HTR-8/SVneo (cell line): ENCODE measurements at regions not wholly inside any gene's neighbourhood (a gene's known extent, or its start where the extent isn't known, plus 50 kb on each side); places are given as distances from the start of the nearest gene placed in this dataset.
A peak's percentile ranks its signal among the peaks of the same experiment; 100 is the strongest.
"Not testable (repeated sequence)": the region's sequence is repeated elsewhere in the genome, so short reads cannot be mapped to it uniquely, and the experiment has no call there.

Experiments
- DNase-seq: peaks from one replicate; pipeline ENCODE4 v3.0.0; 2011; ENCODE audit warnings: low spot score, mixed read lengths; ENCODE audit not compliant: insufficient read length
- FAIRE-seq: peaks from 2 replicates; lab custom pipeline; 2011; peaks lifted over from hg19 to GRCh38; lab: Jason Lieb, UNC

- DNase-seq (no peak), FAIRE-seq (no peak)
These were observed 223.7 kb upstream of the BCHE start for GRCh38 chr3:166060789-166061479.

DNA sequence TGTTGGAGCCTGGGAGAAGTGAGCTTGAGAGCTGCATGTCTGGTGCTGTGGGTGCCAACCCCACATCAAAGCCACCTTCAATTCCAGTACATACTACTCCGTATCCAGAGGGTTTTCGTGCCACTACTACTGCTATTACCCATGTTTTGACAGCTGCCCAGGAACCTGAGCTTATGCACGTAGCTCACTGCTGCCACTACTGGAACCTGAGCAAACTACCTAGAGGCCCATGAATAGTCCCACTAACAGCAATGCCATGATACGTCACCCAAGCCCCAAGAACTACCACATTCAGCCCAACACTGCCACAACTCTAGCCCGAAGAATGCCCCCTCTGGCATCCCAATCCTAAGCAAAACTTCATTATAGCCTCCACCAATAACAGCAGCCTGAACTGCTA is 215.2 kb upstream of the BCHE start:
- no peak for FAIRE-seq
- peak; percentile 3 for DNase-seq

DNA sequence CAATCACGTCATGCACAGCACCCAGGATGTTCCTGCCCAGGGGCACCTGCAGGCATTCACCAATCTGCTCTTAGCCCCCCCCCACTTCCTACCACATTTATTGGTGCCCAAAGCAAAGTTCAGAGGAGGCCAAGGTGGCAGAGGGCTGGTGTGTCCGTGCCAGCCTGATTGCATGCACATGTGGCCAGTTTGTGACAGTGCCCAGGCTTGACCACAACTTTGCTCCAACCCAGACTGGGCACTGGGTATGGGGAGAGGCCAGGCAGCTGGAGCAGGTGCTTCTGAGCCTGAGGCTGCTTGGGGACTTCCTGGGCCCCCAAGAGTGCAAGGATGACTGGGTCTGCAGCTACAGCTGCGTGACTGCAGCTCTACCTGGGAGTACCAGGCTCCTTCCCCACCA is 192.3 kb upstream of the BCHE start:
- no peak for FAIRE-seq
- DNase-seq = no peak

GRCh38 chr3:166013073-166013679 is 176.0 kb upstream of the BCHE start:
- DNase-seq = peak; percentile 13
- no peak for FAIRE-seq

- FAIRE-seq (no peak), DNase-seq (no peak)
These were observed 174.5 kb upstream of the BCHE start for GRCh38 chr3:166011771-166012170.

- DNase-seq (no peak), FAIRE-seq (no peak)
These were observed 167.9 kb upstream of the BCHE start for GRCh38 chr3:166005126-166005525.

DNA sequence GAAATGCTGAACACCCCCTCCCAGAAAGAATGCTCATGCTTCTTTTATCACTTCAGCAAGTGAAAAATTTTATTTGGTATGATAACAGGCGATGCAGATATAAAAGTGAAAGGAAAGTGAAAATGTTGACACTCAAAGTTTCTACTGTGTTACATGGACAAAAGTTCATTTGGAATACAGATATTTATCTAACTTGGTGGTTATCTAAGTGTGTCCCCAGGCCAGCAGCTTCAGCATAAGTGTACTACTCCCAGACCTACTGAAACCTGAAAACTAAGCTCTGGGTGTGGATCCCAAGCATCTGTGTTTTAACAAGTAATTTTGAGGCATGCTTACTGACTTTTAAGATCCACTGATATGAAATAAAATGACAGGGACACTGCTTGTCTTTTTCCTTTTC is 157.1 kb upstream of the BCHE start:
- no peak for FAIRE-seq

DNA sequence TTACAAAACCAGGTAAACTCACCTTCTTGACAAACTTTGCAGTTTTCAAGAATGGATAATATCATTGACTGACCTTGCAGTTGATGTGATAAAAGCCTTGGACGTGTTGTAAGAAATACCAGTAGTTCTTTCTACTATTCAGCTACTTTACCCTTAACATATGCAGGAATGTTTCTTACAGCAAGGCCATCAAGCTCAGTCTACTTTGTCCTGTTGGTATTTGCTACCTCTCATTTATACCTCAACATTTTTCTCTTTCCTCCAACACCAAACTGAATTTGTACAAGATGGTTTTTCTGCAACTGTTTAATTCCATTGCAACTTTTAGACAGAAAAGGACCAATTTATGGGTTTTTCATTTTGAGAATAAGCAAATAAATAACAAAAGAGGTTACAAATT is 147.4 kb upstream of the BCHE start:
- DNase-seq = no peak
- FAIRE-seq = no peak

More for the DNA sequence above, 157.1 kb upstream of the BCHE start:
- DNase-seq = no peak

GRCh38 chr3:165983284-165983683 is 146.1 kb upstream of the BCHE start:
- DNase-seq = peak; percentile 5
- no peak for FAIRE-seq

DNA sequence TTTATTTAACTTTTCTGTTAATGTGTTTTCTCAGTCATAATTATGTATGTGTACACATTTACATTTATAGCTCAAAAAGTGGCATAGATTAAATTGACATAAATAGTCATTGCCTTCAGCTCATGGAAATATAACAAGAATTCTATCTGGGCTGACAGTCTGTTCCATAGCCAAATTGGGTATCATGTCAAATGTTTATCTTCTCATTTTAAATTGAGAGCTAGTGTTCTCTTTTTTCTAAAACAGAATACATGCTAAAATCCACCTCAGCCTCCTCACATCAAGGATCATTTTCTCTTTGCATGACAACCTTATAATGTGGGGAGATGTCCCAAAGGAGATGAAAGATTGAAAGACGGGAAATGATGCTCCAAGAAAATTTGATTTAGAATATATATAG is 144.1 kb upstream of the BCHE start:
- no peak for DNase-seq
- no peak for FAIRE-seq

GRCh38 chr3:165960825-165961224 is 123.6 kb upstream of the BCHE start:
- FAIRE-seq, DNase-seq: not testable (repeated sequence)

- no peak for DNase-seq
These were observed 116.9 kb upstream of the BCHE start for GRCh38 chr3:165954171-165954570.

GRCh38 chr3:165946360-165946759 is 109.1 kb upstream of the BCHE start:
- DNase-seq (no peak), FAIRE-seq (no peak)

More at GRCh38 chr3:165954171-165954570, 116.9 kb upstream of the BCHE start:
- FAIRE-seq = no peak

DNA sequence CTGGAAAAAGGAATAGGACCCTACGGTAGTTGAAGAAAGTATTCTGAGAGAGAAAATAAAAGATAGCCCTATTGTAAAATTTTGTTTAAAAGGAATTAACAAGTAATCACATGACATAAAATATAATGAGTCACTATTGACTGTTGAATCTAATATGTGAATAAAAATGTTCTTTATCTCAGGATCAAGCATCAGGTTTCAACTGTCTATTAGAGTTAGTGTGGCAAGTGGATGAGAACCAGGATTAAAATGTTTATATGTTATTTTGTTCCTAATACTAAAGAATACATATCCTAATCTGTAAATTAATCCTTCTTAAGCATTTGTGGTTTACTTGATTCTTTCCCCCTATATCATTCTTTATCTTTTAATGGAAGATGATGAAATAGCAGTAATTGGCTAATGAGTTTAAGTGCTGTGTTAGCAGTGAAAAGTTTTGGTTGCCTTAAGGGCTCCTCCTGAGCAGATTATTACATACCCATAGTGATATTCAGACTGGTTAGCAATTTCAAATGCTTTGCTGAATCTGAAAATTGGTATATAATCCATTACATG is 101.8 kb upstream of the BCHE start:
- DNase-seq = no peak
- no peak for FAIRE-seq

- not testable (repeated sequence) for FAIRE-seq, DNase-seq
These were observed 98.9 kb upstream of the BCHE start for GRCh38 chr3:165936081-165936480.

DNA sequence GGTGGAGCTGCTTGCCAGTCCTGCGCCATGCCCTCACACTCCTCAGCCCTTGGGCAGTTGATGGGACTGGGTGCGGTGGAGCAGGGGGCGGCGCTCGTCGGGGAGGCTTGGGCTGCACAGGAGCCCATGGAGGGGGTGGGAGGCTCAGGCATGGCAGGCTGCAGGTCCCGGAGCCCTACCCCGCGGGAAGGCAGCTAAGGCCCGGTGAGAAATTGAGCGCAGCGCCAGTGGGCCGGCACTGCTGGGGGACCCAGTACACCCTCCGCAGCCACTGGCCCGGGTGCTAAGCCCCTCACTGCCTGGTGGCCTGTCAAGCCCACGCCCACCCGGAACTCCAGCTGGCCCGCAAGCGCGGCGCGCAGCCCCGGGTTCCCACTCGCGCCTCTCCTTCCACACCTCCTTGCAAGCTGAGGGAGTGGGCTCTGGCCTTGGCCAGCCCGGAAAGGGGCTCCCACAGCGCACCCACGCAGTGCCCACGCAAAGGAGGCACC is 87.1 kb upstream of the BCHE start:
- not testable (repeated sequence) for DNase-seq, FAIRE-seq

DNA sequence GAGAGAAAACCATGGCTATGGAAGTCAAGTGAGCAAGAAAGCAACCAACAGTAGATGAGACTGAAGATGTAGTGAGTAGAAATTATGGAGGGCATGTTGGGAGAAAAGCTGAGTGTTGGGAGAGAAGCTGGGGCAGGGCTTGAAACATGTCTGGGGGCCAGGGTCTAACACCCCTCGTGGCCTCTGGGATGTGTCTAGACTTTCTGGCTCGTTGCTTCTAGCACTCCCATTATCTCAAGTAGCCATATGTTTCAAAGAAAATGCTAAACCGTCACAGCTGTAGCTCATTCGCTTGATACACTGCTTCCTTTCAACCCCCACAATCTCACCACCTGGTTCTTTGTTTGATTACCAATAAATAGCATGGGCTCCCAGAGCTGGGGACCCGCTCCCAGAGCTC is 83.8 kb upstream of the BCHE start:
- DNase-seq = no peak
- no peak for FAIRE-seq

DNA sequence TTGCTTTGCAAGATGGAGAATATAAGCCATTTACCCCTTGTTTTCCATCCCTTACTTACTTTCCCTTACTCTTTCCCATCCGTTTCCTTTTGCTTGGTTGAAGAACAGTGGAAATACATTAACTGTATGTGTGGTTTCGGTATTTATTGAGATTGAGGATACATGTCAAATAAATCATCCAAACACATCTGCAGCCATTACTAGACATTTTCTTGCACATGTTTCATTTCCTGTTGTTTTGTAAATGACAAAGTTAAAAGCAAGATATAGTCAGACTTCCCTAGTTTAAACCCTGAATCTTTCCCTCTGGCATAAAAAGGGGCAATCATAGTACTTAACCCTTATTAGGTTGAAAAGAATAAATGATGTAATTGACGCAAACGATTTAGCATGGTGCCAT is 82.1 kb upstream of the BCHE start:
- FAIRE-seq (no peak), DNase-seq (peak; percentile 31)

GRCh38 chr3:165918657-165918979 is 81.4 kb upstream of the BCHE start:
- no peak for DNase-seq
- FAIRE-seq = no peak

DNA sequence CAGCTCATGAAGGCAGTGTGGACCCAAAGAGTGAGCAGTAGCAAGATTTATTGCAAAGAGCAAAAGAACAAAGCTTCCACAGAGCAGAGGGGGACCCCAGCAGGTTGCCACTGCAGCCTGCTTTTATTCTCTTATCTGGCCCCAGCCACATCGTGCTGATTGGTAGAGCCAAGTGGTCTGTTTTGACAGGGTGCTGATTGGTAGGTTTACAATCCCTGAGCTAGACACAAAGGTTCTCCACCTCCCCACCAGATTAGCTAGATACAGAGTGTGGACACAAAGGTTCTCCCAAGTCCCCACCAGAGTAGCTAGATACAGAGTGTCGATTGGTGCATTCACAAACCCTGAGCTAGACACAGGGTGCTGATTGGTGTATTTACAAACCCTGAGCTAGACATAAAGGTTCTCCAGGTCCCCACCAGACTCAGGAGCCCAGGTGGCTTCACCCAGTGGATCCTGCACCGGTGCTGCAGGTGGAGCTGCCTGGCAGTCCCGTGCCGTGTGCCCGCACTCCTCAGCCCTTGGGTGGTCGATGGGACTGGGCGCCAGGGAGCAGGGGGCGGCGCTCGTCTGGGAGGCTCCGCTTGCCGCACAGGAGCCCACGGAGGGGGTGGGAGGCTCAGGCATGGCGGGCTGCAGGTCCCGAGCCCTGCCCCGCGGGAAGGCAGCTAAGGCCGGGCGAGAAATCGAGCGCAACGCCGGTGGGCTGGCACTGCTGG is 80.9 kb upstream of the BCHE start:
- not testable (repeated sequence) for DNase-seq, FAIRE-seq

DNA sequence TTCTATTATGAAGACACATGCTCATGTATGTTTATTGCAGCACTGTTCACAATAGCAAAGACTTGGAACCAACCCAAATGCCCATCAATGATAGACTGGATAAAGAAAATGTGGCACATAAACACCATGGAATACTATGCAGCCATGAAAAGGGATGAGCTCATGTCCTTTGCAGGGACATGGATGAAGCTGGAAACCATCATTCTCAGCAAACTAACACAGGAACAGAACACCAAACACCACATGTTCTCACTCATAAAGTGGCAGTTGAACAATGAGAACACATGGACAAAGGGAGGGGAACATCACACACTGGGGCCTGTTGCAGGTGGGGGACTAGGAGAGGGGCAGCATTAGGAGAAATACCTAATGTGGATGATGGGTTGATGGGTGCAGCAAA is 77.9 kb upstream of the BCHE start:
- not testable (repeated sequence) for DNase-seq, FAIRE-seq
